B cell (primary cell): ENCODE measurements at regions not wholly inside any gene's neighbourhood (a gene's known extent, or its start where the extent isn't known, plus 50 kb on each side); places are given as distances from the start of the nearest gene placed in this dataset.

Experiments used
- ATAC-seq: fragments of 200-7000 bp; cut with Tn5 transposase; one replicate; pipeline ENCODE4 v1.10.0; 2021; ENCODE audit warnings: low read depth, mild to moderate bottlenecking, moderate number of reproducible peaks, moderate library complexity
- CTCF ChIA-PET: fragments of 350-600 bp; sonication (Branson Sonifier 250); formaldehyde crosslinking; loops from one replicate; lab custom pipeline; 2021; ENCODE audit warnings: antibody characterized with exemption, inconsistent platforms; lab: Charles Lee
- POLR2A ChIA-PET: fragments of 350-600 bp; sonication (Branson Sonifier 250); formaldehyde crosslinking; loops from one replicate; lab custom pipeline; 2021; ENCODE audit warnings: antibody characterized with exemption; lab: Charles Lee
- DNase-seq: peaks from one replicate; pipeline ENCODE4 v3.0.0; 2013
- H2AFZ ChIP-seq: 2 replicates; pipeline ENCODE4 v1.6.1; 2012; ENCODE audit warnings: mild to moderate bottlenecking, low read depth, low read length; ENCODE audit not compliant: insufficient read depth, poor library complexity, severe bottlenecking
- H3K27ac ChIP-seq, 2 donors: 1 replicate in 1 of 2; 2 replicates in 1 of 2; pipeline ENCODE4 v1.5.1; 2012 to 2013; ENCODE audit warnings: low read length in 2 of 2, mild to moderate bottlenecking in 2 of 2, moderate library complexity in 1 of 2
- H3K27me3 ChIP-seq, 4 experiments: fragments of 200-600 bp in 1 of 4; sonication (generic) in 1 of 4; replicated peaks in 1 of 4; 1 replicate in 2 of 4; 2 replicates in 2 of 4; pipeline versions ENCODE4 v1.6.1 to v1.7.0; 2013 to 2016; ENCODE audit warnings: low read length in 3 of 4, mild to moderate bottlenecking in 2 of 4, mixed read lengths in 1 of 4, moderate library complexity in 1 of 4; ENCODE audit not compliant: insufficient read depth in 4 of 4, control insufficient read depth in 3 of 4; ENCODE audit errors: control extremely low read depth in 1 of 4
- H3K36me3 ChIP-seq, 2 experiments: replicated peaks in 1 of 2; 1 replicate in 1 of 2; 2 replicates in 1 of 2; pipeline versions ENCODE4 v1.6.1 to v1.7.1; 2013; ENCODE audit warnings: low read length in 1 of 2; ENCODE audit not compliant: insufficient read depth in 2 of 2, control insufficient read depth in 1 of 2; ENCODE audit errors: control extremely low read depth in 1 of 2, extremely low read depth in 1 of 2
- H3K4me1 ChIP-seq, 2 donors: fragments of 200-600 bp in 1 of 2; sonication (generic) in 1 of 2; 1 replicate in 1 of 2; 2 replicates in 1 of 2; pipeline versions ENCODE4 v1.5.1 to v1.6.1; 2013 to 2017; ENCODE audit warnings: low read length in 2 of 2; ENCODE audit not compliant: control insufficient read depth in 2 of 2, insufficient read depth in 2 of 2
- H3K4me2 ChIP-seq: replicated peaks from 2 replicates; pipeline ENCODE3; 2012; ENCODE audit warnings: mild to moderate bottlenecking, low read depth, low read length; ENCODE audit not compliant: poor library complexity, severe bottlenecking
- H3K4me3 ChIP-seq, 5 experiments: fragments of 200-600 bp in 1 of 5; sonication (generic) in 1 of 5; 1 replicate in 3 of 5; 2 replicates in 2 of 5; pipeline versions ENCODE4 v1.5.1 to v1.7.0; 2011 to 2016; ENCODE audit warnings: low read length in 4 of 5, mild to moderate bottlenecking in 4 of 5, low read depth in 2 of 5, control low read depth in 1 of 5, moderate library complexity in 1 of 5; ENCODE audit not compliant: insufficient read depth in 1 of 5; ENCODE audit errors: control extremely low read depth in 1 of 5, extremely low read depth in 1 of 5
- H3K79me2 ChIP-seq: fragments of 200-600 bp; sonication (generic); one replicate; pipeline ENCODE4 v1.6.0; 2016; ENCODE audit warnings: low read length; ENCODE audit not compliant: control insufficient read depth, insufficient read depth
- H3K9ac ChIP-seq: fragments of 200-600 bp; sonication (generic); 2 replicates; pipeline ENCODE4 v1.6.1; 2017; ENCODE audit warnings: mild to moderate bottlenecking, low read length, moderate library complexity
- H3K9me3 ChIP-seq, 3 donors: one replicate each; pipeline versions ENCODE4 v1.6.1 to v1.7.1; 2013; ENCODE audit warnings: low read length in 2 of 3; ENCODE audit not compliant: control insufficient read depth in 2 of 3, insufficient read depth in 1 of 3; ENCODE audit errors: control extremely low read depth in 1 of 3
- H4K20me1 ChIP-seq: 2 replicates; pipeline ENCODE4 v1.6.0; 2012; ENCODE audit warnings: mild to moderate bottlenecking, low read length; ENCODE audit not compliant: insufficient read depth, control insufficient read depth, poor library complexity, severe bottlenecking
- H3K27ac Mint-ChIP-seq: one replicate; pipeline ENCODE4 v1.8.0; 2021; ENCODE audit warnings: mixed read lengths
- H3K27me3 Mint-ChIP-seq: one replicate; pipeline ENCODE4 v1.8.0; 2021; ENCODE audit warnings: mixed read lengths
- H3K4me1 Mint-ChIP-seq: one replicate; pipeline ENCODE4 v1.8.0; 2021; ENCODE audit warnings: mixed read lengths
- H3K4me3 Mint-ChIP-seq: one replicate; pipeline ENCODE4 v1.8.0; 2021; ENCODE audit warnings: mixed read lengths
- H3K9me3 Mint-ChIP-seq: one replicate; pipeline ENCODE4 v1.8.0; 2022; ENCODE audit warnings: mixed read lengths; ENCODE audit not compliant: insufficient read depth
- EZH2 ChIP-seq: IDR thresholded peaks from 2 replicates; pipeline ENCODE4 v1.6.1; 2012; ENCODE audit warnings: borderline replicate concordance, low read depth, mild to moderate bottlenecking, moderate library complexity, low read length; ENCODE audit not compliant: insufficient read depth, poor library complexity, severe bottlenecking
- WGBS: methylation state at CpG from one replicate; pipeline ENCODE4 v1.1.5; 2013; ENCODE audit warnings: missing lambda C conversion rate; ENCODE audit not compliant: insufficient coverage; 5-methylcytosine and 5-hydroxymethylcytosine counted together
- intact Hi-C: fragments of 100-400 bp; cut with micrococcal nuclease; formaldehyde crosslinking; loops from one replicate; pipeline ENCODE4 v1.10.0; 2022
- TF ChIP-seq, protein P1 (sequence below): fragments of 200-600 bp; IDR thresholded peaks from one replicate; pipeline ENCODE4 v1.8.0; 2022; ENCODE audit warnings: antibody characterized with exemption, mild to moderate bottlenecking

DNA sequence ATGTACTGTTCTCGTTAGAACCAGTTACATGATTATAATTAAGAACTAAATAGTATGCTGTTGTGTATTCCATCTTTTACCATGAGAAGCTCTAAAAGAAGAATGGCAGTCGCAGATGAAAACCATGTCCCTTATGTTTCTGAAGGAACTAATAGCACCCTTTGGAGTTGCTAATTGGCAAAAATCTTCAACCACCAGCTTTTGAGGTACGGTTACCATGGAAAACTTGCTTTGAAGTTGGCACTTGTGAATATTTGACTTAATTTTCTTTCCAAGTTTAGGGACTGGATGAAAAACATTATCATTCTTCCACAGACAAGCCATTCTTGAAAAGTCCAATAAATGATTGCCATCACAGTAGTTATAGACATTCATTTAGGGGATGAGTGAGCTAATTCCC, 666.6 kb upstream of the ROBO1 start:
- Mint-ChIP-seq H3K27me3 (no peaks in the 10 kb centered on the region), H3K4me3 (no peak overlapping the region), H3K27ac (no peak overlapping the region), H3K4me1 (no peaks in the 10 kb centered on the region), H3K9me3 (peaks cover 4% of the 10 kb centered on the region)
- Histone ChIP-seq H3K9ac (no peak overlapping the region), H2AFZ (no peak overlapping the region), H3K4me1 (no peaks in the 10 kb centered on the region), H3K36me3 (no peaks in the 10 kb centered on the region), H3K27ac (no peak overlapping the region), H3K4me2 (no peak overlapping the region), H3K27me3 (no peaks in the 10 kb centered on the region), H3K79me2 (no peaks in the 10 kb centered on the region), H4K20me1 (no peaks in the 10 kb centered on the region), H3K4me3 (no peak overlapping the region), H3K9me3 (peaks cover 0 to 4% (median 2%) of the 10 kb centered on the region in 3 donors)
- 100% methylated on average over 1 of the region's 3 CpGs for WGBS
- intact Hi-C loops = no loop called here
- DNase-seq = no peak
- no peak for ATAC-seq
- no peak for TF ChIP-seq EZH2
- TF ChIP-seq, protein P1, sequence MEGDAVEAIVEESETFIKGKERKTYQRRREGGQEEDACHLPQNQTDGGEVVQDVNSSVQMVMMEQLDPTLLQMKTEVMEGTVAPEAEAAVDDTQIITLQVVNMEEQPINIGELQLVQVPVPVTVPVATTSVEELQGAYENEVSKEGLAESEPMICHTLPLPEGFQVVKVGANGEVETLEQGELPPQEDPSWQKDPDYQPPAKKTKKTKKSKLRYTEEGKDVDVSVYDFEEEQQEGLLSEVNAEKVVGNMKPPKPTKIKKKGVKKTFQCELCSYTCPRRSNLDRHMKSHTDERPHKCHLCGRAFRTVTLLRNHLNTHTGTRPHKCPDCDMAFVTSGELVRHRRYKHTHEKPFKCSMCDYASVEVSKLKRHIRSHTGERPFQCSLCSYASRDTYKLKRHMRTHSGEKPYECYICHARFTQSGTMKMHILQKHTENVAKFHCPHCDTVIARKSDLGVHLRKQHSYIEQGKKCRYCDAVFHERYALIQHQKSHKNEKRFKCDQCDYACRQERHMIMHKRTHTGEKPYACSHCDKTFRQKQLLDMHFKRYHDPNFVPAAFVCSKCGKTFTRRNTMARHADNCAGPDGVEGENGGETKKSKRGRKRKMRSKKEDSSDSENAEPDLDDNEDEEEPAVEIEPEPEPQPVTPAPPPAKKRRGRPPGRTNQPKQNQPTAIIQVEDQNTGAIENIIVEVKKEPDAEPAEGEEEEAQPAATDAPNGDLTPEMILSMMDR = no peak
- CTCF ChIA-PET = no interaction called here
- POLR2A ChIA-PET = no interaction called here

DNA sequence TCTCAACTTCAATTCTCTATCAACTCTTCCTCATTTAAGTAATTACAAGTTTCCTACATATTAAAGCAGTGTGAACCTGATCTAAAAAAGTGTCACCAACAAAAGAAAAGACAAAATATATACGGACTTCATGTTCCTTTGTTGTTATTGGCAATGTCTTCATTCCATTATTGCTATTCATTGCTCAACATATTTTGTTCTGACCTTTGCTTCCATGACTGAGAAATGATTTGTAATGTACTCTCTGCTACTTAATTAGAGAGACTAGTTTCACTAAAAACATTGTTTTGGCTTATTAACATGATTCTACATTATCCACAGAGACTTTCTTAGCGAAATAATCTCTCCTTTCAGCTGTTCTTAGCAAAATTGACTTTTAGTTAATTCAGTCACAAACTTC, 657.2 kb upstream of the ROBO1 start:
- no peak overlapping the region for H3K4me2 ChIP-seq
- H3K4me3 ChIP-seq = no peak overlapping the region
- H3K27me3 Mint-ChIP-seq = no peaks in the 10 kb centered on the region
- no peaks in the 10 kb centered on the region for H3K4me1 Mint-ChIP-seq
- no peaks in the 10 kb centered on the region for H3K4me1 ChIP-seq
- no peaks in the 10 kb centered on the region for H3K36me3 ChIP-seq
- ATAC-seq (no peak), DNase-seq (no peak)
- no peak overlapping the region for H3K27ac ChIP-seq
- peaks cover 9% of the 10 kb centered on the region for H3K9me3 Mint-ChIP-seq
- no peak overlapping the region for H3K9ac ChIP-seq
- ChIA-PET CTCF (no interaction called here), POLR2A (no interaction called here)
- H3K27ac Mint-ChIP-seq = no peak overlapping the region
- H3K9me3 ChIP-seq = peaks cover 0 to 2% (median 0%) of the 10 kb centered on the region in 3 donors
- H4K20me1 ChIP-seq = no peaks in the 10 kb centered on the region
- intact Hi-C loops = no loop called here
- WGBS = no CpG with 5 or more reads among the region's 2 CpGs
- H3K27me3 ChIP-seq = no peaks in the 10 kb centered on the region
- TF ChIP-seq EZH2 = no peak
- TF ChIP-seq, protein P1 = no peak
- H3K4me3 Mint-ChIP-seq = no peak overlapping the region
- no peaks in the 10 kb centered on the region for H3K79me2 ChIP-seq
- no peak overlapping the region for H2AFZ ChIP-seq
